Fibroblast of lung (primary cell): ENCODE measurements at regions not wholly inside any gene's neighbourhood (a gene's known extent, or its start where the extent isn't known, plus 50 kb on each side); places are given as distances from the start of the nearest gene placed in this dataset.

Experiments
- EZH2 ChIP-seq: IDR thresholded peaks from 2 replicates; pipeline ENCODE4 v1.5.1; 2012; ENCODE audit warnings: low read length, control low read depth, mild to moderate bottlenecking; ENCODE audit errors: missing control alignments
- TF ChIP-seq, protein P1 (sequence below), 2 donors: IDR thresholded peaks in 1 of 2; conservative IDR thresholded peaks in 1 of 2; 1 replicate in 1 of 2; 2 replicates in 1 of 2; pipeline ENCODE4 v1.5.1; 2011 to 2012; ENCODE audit warnings: low read length in 2 of 2, control low read depth in 1 of 2, inconsistent platforms in 1 of 2, low read depth in 1 of 2, mild to moderate bottlenecking in 1 of 2

DNA sequence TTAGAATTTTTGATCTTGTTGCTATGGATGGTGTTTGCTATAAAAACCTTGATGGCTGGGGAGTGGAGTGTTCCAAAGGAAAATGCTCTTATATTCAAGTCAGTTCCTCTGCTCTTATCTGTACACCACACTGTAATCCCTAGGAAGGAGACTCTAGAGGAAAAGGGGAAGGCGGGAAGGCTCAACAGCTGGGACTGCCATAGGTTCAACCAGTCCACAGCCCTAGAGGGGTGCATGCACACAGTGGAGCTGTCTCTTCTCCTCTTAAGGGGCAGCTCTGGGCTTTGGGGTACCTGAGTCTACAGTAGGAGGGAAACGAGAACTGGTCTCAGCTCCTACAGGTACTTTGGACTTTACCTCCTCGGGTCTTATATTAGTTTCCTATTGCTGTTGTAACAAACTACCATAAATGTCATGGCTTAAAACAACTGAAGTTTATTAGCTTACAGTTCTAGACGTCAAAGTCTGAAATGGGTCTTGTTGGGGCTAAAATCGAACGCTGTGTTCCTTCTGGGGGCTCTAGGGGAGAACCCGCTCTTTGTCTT lies 77.2 kb upstream of the ZBED5 start:
- TF ChIP-seq, protein P1, sequence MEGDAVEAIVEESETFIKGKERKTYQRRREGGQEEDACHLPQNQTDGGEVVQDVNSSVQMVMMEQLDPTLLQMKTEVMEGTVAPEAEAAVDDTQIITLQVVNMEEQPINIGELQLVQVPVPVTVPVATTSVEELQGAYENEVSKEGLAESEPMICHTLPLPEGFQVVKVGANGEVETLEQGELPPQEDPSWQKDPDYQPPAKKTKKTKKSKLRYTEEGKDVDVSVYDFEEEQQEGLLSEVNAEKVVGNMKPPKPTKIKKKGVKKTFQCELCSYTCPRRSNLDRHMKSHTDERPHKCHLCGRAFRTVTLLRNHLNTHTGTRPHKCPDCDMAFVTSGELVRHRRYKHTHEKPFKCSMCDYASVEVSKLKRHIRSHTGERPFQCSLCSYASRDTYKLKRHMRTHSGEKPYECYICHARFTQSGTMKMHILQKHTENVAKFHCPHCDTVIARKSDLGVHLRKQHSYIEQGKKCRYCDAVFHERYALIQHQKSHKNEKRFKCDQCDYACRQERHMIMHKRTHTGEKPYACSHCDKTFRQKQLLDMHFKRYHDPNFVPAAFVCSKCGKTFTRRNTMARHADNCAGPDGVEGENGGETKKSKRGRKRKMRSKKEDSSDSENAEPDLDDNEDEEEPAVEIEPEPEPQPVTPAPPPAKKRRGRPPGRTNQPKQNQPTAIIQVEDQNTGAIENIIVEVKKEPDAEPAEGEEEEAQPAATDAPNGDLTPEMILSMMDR (conservative IDR thresholded peaks at IDR 0.05 in 1 of 2, IDR thresholded peaks at IDR 0.05 in 1 of 2; ENCODE audit: low read depth in 1 of 2, low read length in 2 of 2) = no peak
- TF ChIP-seq EZH2 = no peak
